CD4-positive, alpha-beta T cell treated with Interleukin-6 for 4 hours (primary cell): ENCODE measurements at regions not wholly inside any gene's neighbourhood (a gene's known extent, or its start where the extent isn't known, plus 50 kb on each side); places are given as distances from the start of the nearest gene placed in this dataset.

Experiments used
- DNase-seq: peaks from one replicate; pipeline ENCODE4 v3.0.0-alpha.2; 2020; ENCODE audit warnings: mixed read lengths

DNA sequence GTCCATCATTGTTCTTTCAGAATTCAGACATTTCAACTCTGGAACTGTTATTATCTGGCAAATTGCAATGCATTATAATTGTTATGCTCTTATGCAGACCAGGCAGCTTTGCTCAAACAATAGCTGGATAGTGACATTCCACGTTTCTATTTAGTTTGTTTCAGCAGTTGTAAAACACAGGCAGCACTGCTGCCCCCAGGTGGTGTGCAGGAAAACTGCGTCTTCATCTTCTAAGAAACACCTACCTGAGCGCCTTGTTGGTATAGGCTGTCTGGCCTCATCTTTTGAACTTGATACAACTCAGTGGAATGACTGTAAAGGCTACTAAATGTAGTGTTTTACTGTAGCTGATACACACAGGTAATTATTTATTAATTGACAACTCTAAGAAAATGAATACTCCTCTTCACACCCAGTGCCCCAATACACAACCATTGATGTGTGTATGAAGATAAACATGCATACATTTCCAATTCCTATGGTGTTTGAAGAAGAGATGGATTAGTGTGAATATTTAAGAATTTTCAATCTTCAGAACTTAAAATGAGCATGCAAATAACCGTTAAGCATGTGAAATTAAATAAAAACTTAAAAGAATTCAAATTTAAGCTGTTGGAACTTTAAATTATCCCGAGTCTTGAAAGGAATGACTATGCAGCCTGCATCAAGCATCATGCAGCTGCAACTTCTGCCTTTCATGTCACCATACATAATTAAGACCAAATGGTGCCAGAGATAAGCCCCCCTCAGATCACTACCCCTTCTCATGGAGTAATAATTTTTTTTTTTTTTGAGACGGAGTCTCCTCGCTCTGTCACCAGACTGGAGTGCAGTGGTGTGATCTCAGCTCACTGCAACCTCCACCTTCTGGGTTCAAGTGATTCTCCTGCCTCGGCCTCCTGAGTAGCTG lies 85.6 kb downstream of the CD8B2 start:
- DNase-seq, result no peak

DNA sequence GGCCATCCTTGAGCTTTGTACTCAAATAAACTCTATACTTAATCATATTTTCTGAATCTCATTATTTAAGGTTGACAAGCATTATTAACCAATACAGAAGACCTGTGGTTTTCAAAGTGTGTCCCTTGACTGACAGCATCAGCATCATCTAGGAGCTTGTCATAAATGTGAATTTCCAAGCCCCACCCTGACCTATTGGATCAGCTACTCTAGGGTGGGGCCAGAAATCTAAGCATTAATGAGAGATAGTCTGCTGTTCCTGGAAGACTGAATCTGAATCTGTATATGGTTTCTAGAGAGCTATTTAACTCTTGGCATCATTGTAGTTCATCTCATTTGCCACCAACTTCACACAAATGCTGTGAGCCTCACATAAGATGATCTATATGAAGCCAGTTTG lies 86.6 kb downstream of the CD8B2 start:
- no peak for DNase-seq

DNA sequence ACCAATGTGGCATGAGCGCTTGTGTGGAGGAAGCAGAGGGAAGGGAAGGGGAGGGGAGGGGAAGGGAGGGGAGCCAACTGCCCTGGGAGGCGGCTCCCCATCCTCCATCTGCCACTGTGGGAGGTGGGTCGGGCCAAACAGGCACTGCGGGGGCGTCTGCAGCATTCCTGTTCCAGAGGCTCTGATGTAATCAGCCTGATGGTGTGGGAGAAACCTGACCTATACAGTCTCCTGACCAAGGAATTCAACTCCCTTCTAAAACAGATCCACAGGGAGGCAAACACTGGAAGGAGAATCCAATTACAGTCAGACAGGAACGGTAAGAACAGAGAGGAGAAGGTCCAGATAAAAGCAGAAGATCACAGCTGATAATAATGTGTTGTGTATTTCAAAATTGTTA lies 88.8 kb downstream of the CD8B2 start:
- DNase-seq, result no peak

DNA sequence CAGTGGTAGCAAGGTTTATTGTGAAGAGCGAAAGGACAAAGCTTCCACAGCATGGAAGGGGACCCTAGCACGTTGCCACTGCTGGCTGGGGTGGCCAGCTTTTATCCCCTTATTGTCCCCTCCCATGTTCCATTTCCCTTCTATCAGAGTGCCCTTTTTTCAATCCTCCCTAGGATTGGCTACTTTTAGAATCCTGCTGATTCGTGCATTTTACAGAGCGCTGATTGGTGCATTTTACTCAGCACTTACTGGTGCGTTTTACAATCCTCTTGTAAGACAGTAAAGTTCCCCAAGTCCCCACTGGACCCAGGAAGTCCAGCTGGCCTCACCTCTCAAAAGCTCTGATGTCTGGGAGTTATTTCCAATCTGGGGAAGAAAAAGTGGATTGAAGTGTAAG lies 90.1 kb downstream of the CD8B2 start:
- no peak for DNase-seq

DNA sequence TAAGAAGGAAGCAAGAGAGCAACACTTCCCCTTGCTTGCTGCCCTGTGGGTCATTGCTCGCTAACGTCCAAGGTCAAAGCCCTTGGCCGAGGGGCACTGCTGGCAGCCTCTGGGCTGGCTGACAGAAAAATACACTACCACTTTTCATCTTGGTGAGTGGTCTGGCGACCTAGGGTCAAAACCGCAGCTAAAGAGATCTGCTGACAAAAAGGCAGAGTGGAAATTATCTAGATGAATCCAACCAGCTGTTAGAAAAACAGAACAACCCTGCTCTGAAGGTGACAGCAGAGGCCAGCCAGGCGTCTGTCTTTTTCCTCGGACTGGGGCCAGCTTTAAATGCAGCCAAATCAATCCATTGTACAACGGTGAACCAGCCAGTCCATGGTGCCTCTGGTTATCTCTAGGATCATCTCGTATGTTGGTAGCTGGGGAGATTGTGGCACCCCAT lies 92.6 kb downstream of the CD8B2 start:
- no peak for DNase-seq

DNA sequence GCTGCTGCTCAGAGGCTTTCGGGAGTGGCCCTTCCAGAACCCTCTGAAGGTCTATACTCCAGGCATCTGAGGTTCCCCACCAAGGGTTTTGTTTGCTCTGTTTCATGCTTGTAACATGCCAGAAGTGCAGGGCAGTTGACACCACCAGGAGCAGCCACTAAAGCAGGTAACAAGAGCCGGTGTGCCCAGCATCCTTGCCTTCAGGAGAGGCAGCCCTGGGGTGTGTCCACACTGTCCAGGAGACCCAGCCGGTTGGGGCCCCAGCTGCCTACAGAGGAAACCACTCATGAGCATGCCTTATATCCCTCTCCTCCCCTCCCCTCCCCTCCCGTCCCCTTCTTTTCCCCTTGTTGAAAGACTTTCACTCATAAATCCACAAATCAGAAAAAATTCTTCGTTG lies 93.1 kb downstream of the CD8B2 start:
- no peak for DNase-seq

DNA sequence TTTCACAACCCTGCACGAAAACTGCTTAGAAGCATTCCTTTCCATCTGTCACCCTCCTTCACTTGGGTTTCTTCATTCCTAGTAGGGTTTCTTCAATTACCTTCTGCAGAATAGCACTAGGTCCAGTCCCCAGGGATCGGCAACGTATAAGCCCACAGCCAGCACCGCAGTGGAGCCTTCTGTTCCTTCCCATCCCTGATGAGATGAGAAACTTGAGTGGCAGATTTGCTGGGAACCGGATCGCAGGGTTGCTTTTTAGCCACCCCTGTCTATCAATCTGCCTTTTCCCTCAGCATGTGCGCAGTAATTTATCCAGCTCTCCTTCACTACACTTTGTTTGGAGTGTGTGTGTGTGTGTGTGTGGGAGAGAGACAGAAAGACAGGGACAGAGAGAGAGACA lies 94.2 kb downstream of the CD8B2 start:
- no peak for DNase-seq

DNA sequence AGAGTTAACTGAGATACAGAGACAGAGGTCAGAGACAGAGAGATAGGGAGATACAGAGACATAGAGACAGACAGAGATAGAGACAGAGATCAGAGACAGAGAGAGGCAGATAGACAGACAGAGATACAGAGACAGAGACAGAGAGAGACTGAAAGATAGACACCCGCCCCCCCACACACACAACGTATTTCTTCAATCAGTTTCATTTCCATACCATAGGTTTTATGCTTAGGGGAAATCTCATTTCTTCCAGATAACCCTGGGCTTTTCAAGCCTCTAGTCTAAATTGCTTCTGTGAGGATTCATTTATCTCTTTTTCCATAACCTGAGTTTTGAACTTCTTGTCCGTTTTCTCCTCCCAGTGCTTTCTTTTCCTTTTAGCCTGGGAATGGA lies 94.6 kb downstream of the CD8B2 start:
- DNase-seq, result no peak

DNA sequence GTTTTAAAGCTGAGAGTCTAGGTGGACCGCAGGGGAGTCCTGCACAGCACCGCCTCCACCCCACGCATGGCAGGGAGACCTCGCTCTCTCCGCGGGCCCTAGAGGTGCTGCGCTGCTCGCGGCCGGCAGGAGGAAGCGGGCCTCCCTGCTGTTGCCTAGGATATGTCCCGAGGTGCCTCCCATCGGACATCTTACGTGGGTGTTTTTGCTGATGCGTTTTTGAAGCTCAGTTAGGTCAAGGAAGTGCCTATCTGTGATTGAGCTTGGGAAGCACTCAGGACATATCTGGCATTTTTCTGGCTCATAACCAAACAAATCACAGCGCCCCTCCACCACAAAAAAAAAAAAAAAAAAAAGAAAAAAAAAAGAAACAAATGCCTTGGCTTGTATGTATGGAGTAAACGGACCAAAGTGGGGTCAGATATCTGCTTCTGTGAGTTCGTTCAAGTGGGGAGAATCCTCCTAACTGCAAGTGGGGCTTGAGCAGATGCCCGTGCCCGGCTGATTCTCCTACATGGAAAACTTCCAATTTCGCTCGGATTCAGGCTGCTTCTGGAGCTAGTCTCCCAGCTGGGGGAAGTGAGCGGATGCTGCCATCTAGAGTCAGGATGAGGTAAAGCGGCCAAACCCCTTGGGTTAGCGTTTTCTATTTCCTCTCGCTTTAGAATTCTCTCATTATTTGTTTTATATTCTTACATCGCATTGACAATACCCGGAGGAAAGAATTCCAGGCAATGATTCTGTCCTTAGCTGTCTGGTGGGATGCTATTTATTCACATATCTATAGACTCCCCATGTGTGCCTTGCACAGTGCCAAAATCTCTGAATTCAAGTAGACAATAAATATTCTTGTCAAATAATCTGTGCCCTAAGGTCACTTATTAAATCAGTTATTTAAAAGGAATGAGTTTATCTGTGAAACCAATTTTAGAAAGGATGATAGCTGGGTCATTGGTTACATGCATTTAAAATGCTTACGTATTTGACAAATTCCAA lies 95.3 kb downstream of the CD8B2 start:
- peak; percentile 50 for DNase-seq

DNA sequence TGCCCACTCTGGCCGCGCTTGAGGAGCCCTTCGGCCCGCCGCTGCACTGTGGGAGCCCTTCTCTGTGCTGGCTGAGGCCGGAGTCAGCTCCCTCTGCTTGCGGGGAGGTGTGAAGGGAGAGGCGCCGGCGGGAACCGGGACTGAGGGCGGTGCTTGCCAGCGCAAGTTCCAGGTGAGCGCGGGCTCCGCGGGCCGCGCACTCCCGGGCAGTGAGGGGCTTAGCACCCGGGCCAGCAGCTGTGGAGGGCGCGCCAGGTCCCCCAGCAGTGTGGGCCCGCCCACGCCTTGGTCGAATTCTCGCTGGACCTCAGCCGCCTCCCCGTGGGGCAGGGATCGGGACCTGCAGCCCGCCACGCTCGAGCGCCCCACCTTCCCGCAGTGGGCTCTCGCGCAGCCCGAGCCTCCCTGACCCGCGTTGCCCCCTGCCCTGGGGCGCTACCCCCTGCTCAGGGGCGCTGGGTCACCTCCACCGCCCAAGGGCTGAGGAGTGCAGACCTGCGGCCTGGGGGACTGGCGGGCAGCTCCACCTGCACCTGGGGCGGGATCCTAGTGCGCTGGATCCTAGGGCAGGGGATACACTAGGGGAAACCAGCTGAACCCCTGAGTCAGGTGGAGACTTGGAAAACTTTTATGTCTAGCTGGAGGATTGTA lies 97.3 kb downstream of the CD8B2 start:
- no peak for DNase-seq

DNA sequence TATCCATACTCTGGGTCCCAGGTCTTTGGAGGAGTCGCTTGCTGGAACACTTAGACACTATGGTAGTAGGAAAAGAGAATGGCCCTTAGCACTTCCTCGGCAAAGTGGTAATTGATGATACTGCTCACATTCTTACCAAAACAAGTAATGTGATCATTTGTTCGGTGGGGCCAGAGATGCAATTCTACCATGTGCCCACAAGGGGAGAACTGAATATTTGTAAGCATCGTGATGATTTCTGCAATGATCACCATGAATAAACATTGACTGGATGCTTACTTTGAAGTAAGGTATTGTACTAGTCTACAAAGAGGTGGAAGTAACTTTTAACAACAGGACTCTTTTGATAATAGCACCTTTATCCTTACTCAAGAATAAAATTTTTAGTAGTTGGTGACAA lies 109.7 kb downstream of the CD8B2 start:
- no peak for DNase-seq

DNA sequence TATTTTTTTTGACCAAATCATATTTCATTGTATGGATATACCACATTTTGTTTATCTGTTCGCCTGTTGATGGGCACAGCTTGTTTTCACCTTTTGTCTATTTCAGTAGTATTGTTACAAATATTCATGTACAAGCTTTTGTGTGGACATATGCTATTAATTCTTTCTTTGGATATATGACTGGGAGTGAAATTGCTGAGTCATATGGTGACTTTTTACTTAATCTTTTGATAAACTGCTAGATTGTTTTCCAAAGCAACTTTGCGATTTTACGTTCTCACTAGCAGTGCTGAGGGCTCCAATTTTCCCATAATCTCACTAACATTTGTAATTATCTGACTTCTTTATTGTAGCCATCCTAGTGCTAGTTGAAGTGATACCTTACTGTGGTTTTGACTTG lies 112.4 kb downstream of the CD8B2 start:
- no peak for DNase-seq

DNA sequence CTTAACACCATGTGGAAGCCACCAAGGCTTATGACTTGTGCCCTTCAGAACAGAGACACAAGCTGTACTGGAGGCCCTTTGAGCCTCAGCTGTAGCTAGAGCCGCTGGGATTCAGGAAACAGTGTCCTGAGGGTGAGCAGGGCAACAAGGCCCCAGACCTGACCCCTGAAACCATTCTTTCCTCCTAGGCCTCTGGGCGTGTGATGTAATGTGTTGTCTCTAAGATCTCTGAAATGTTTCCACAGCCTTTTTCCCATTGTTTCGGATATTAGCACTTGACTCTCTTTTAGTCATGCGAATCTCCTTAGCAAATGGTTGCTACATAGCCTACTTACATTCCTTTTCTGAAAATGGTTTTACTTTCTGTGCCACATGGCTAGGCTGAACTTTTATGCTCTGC lies 114.9 kb downstream of the CD8B2 start:
- no peak for DNase-seq

DNA sequence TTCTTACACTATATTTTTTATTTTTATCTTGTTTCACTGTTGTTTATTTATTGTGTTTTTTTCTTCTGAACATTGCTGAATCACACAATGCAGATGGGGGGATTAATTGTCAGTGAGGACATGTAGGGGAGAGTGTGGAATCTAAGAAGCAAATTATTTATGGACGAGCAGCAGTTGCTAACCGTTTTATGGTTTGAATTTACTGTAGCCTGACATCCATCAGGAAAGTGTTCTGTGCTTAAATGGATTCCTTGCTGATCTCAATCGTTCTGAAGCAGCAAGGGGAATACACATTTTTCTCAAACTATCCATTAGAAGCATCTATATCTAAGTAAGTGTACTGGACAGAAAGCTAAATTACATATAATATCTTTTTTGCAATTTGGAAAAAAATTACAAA lies 119.5 kb downstream of the CD8B2 start:
- no peak for DNase-seq

DNA sequence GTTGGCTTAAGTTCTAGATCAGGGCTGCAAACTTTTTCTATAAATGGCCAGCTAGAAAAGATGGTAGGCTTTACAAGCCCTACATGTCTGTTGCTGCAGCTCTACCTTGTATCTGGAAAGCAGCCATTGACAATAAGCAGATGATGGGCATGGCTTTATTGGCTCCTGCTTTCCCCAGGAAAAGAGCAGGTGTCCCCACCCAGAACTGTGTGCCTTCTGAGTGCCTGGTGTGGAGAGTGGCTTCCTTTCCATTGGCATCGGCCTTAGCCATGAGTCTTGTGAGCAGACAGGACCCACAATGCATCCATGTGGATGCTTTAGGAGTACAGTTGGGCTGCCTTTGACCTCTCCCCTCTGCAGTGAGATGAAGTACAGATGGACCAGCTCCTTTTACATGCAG lies 120.2 kb downstream of the CD8B2 start:
- no peak for DNase-seq

DNA sequence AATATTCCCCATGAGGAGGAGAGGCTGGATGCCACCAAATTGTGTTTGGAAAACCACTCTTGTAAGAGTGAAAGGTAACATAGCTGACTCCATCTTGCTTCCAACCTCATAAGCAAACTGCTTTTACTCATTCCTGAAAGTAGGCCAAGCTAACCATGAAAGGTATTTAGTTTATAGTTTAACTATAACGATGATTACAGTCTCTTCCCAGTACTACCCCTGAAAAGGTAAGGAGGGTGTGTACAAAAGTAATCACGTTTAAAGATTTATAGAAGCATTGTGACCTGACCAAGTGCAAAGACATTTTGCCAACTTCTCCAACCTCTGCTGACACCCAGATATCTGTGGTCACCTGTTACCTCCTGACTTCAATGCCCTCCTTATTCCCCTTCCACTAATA lies 122.6 kb downstream of the CD8B2 start:
- DNase-seq, result no peak

DNA sequence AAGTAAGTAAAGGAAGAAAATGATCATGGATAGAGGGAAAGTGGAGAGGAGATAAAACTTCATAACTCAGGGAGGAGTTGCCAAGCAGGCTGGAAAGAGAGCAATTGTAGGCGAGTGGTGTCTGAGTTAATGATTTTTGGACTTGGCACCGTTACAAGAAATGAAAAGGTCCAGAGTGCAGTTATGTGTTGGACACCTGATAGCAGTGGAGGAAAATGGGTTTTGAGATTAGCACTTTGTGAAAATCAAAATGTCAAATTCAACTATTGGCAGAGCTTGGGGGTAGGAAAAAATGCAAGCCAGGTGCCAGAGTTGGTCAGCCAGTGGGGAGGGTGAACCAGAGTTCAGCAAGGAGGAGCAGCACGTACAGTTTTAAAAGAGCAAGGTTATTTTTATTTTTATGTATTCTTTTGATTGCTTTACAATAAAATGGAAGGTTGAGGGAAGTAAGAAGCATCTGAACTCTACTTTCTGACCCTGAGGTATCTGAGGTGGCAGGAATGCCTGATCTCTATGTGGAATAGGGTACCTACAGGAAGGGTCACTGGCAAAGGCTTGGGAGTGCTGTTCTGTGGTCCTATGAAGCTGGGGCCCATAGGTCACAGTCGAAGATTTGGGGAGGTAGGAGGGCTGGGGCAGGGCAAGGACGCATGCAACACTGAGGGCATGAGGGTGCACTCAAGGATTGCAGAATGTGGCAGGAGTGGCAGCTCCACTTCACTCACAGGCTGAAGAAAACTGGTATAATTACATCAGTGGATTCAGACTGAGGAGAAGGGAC lies 127.5 kb downstream of the CD8B2 start:
- DNase-seq, result no peak

DNA sequence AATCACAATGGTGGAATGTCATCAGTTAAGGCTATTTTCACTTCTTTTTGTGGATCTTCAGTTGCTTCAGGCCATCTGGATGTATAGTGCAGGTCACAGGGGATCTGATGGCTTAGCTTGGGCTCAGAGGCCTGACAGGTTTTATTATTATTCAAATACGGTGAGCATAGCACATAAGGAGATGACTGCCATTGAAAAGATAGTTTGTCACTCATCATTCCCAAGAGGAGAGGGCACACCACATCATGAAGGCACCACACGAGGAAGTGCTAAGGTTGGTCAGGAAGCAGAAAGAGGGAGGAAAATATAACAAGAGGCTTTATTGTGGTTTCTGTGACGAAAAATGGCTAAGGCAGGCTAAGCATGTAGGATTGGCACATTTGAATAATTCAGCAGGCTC lies 131.4 kb downstream of the CD8B2 start:
- DNase-seq, result no peak

DNA sequence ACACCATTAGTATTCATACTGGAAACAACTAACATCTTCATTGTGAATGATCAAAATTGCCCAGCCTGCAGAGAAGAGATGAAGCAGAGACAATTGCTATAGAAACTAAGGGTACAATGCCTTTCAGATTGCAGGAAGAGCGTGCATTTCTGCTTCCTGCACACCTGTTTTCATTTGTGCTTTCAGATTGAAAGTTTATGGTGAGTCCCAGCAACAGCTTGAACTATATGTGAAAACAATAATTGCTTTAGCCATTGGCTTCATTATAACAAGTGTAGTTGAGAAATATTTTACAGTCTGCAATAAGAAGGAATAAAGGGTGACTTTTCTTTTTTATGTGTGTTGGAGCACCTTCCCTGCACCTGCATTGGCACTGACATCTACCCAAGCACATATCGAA lies 136.3 kb downstream of the CD8B2 start:
- DNase-seq, result no peak

DNA sequence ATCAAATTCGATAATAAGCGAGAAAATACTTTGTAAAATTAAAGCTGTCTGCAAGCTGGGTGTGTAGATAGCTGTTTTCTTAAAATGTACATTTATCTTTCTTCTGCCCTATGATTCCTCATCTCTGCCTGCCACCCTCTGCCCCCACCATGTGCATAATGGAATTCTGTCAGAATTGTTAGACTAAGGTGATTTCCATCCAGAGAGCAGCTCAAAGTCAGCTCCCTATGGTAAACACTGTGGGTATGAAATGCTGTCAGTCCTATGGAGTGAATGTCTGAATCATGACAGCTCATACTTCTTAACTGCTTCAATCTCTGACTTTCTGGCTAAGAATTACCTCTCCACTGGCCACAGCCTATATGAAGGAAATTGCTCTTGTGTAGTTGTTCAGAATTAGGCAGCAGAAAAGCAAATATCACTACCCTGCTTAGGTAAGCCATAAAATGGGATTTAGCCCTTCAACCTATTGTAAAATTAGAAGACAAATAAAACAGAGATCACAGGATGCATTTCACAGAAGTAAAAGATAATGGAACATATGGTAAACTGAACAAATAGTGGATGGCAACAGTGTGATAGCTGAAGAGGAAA lies 137.7 kb downstream of the CD8B2 start:
- DNase-seq, result no peak

DNA sequence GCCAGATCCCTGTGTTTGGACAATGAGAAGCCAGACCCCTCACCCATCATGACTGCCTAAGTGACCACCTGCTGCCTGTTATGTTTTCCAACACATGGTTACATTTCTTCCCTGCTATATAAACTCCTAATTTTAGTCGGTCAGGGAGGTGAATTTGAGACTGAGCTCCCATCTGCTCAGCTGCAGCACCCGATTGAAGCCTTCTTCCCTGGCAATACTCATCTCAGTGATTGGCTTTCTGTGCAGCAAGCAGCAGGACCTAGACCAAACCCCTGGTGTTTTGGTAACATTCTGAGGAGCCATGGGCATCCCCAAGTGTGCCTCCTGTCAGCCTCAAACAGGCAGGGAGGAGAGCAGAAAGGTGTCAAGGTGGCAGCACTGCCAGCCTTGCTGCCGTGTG lies 141.2 kb downstream of the CD8B2 start:
- DNase-seq, result no peak

DNA sequence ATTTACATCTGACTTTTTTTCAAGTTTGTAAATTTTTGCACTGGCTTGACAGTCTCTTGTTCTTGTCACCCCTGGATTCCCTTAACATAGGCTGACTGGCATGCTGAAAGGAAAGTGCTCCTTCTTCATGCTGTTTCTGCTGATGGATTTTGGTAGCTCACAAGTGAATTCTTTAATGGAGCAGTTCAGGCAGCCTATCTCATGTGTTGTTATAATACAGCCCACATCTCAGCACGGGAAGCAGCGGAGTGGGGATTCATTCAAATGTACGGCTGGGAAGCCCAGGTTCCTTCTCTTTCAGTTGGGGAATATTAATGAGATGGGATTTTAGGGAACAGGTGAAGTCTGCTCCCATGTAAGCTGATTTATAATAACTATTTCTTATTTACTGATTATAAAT lies 142.8 kb downstream of the CD8B2 start:
- no peak for DNase-seq
